Endothelial cell (in vitro differentiated cells): ENCODE measurements at regions not wholly inside any gene's neighbourhood (a gene's known extent, or its start where the extent isn't known, plus 50 kb on each side); places are given as distances from the start of the nearest gene placed in this dataset.

Experiments used
- DNase-seq: peaks from one replicate; pipeline ENCODE4 v3.0.0; 2021; ENCODE audit warnings: low spot score
- H3K27ac Mint-ChIP-seq: one replicate; pipeline ENCODE4 v1.8.0; 2021; ENCODE audit warnings: mixed read lengths, inconsistent platforms; ENCODE audit not compliant: unreplicated experiment
- H3K27me3 Mint-ChIP-seq: one replicate; pipeline ENCODE4 v1.8.0; 2021; ENCODE audit warnings: mild to moderate bottlenecking, moderate library complexity, mixed read lengths, inconsistent platforms; ENCODE audit not compliant: unreplicated experiment
- H3K36me3 Mint-ChIP-seq: one replicate; pipeline ENCODE4 v1.8.0; 2021; ENCODE audit warnings: mild to moderate bottlenecking, low read depth, mixed read lengths, inconsistent platforms; ENCODE audit not compliant: unreplicated experiment
- H3K4me1 Mint-ChIP-seq: one replicate; pipeline ENCODE4 v1.8.0; 2021; ENCODE audit warnings: mild to moderate bottlenecking, mixed read lengths, inconsistent platforms; ENCODE audit not compliant: unreplicated experiment
- H3K4me3 Mint-ChIP-seq: one replicate; pipeline ENCODE4 v1.8.0; 2021; ENCODE audit warnings: mild to moderate bottlenecking, mixed read lengths, inconsistent platforms; ENCODE audit not compliant: unreplicated experiment
- H3K9me3 Mint-ChIP-seq: one replicate; pipeline ENCODE4 v1.8.0; 2021; ENCODE audit warnings: mixed read lengths, inconsistent platforms; ENCODE audit not compliant: unreplicated experiment
- CTCF ChIP-seq: fragments of 200-600 bp; sonication (generic); IDR thresholded peaks from one replicate; pipeline ENCODE4 v1.5.0; 2021; ENCODE audit warnings: antibody characterized with exemption; ENCODE audit not compliant: unreplicated experiment

GRCh38 chr5:82624062-82624461, 345.9 kb upstream of the RPS23 start:
- H3K36me3 Mint-ChIP-seq: no peaks in the 10 kb centered on the region
- H3K4me3 Mint-ChIP-seq: no peak overlapping the region
- no peak overlapping the region for H3K27ac Mint-ChIP-seq
- TF ChIP-seq CTCF: no peak
- H3K9me3 Mint-ChIP-seq: no peaks in the 10 kb centered on the region
- H3K27me3 Mint-ChIP-seq: no peaks in the 10 kb centered on the region
- peaks cover 13% of the 10 kb centered on the region for H3K4me1 Mint-ChIP-seq
- DNase-seq: no peak

GRCh38 chr5:82622711-82623514, 344.8 kb upstream of the RPS23 start:
- Mint-ChIP-seq H3K9me3 (no peaks in the 10 kb centered on the region), H3K27ac (no peak overlapping the region), H3K27me3 (no peaks in the 10 kb centered on the region), H3K36me3 (no peaks in the 10 kb centered on the region), H3K4me3 (no peak overlapping the region), H3K4me1 (peaks cover 13% of the 10 kb centered on the region)
- TF ChIP-seq CTCF: no peak
- no peak for DNase-seq

- Mint-ChIP-seq H3K4me3 (no peak overlapping the region), H3K27me3 (no peaks in the 10 kb centered on the region), H3K36me3 (no peaks in the 10 kb centered on the region), H3K27ac (no peak overlapping the region), H3K9me3 (no peaks in the 10 kb centered on the region), H3K4me1 (peaks cover 13% of the 10 kb centered on the region)
- no peak for DNase-seq
- no peak for TF ChIP-seq CTCF
Measured at GRCh38 chr5:82622205-82622604, 344.1 kb upstream of the RPS23 start.

- no peak overlapping the region for H3K27ac Mint-ChIP-seq
- no peaks in the 10 kb centered on the region for H3K36me3 Mint-ChIP-seq
- no peak overlapping the region for H3K4me3 Mint-ChIP-seq
- TF ChIP-seq CTCF: no peak
- peaks cover 13% of the 10 kb centered on the region for H3K4me1 Mint-ChIP-seq
- DNase-seq: no peak
- H3K27me3 Mint-ChIP-seq: no peaks in the 10 kb centered on the region
- H3K9me3 Mint-ChIP-seq: no peaks in the 10 kb centered on the region
Measured at GRCh38 chr5:82620957-82621600, 342.9 kb upstream of the RPS23 start.

- Mint-ChIP-seq H3K27me3 (no peaks in the 10 kb centered on the region), H3K4me3 (no peak overlapping the region), H3K36me3 (no peaks in the 10 kb centered on the region), H3K9me3 (no peaks in the 10 kb centered on the region), H3K4me1 (peaks cover 10% of the 10 kb centered on the region), H3K27ac (no peak overlapping the region)
- no peak for TF ChIP-seq CTCF
- DNase-seq: no peak
Measured at GRCh38 chr5:82619097-82619496, 340.9 kb upstream of the RPS23 start.
